ENCODE measurements at regions not wholly inside any gene's neighbourhood (a gene's known extent, or its start where the extent isn't known, plus 50 kb on each side); places are given as distances from the start of the nearest gene placed in this dataset.

- TF ChIP-seq, protein P1, sequence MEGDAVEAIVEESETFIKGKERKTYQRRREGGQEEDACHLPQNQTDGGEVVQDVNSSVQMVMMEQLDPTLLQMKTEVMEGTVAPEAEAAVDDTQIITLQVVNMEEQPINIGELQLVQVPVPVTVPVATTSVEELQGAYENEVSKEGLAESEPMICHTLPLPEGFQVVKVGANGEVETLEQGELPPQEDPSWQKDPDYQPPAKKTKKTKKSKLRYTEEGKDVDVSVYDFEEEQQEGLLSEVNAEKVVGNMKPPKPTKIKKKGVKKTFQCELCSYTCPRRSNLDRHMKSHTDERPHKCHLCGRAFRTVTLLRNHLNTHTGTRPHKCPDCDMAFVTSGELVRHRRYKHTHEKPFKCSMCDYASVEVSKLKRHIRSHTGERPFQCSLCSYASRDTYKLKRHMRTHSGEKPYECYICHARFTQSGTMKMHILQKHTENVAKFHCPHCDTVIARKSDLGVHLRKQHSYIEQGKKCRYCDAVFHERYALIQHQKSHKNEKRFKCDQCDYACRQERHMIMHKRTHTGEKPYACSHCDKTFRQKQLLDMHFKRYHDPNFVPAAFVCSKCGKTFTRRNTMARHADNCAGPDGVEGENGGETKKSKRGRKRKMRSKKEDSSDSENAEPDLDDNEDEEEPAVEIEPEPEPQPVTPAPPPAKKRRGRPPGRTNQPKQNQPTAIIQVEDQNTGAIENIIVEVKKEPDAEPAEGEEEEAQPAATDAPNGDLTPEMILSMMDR (IDR thresholded peaks at IDR 0.05; ENCODE audit: low read depth, low read length), result no peak
- no peak for DNase-seq (ENCODE audit: extremely low read depth, low read depth)
These were observed 115.3 kb upstream of the MSX2 start for GRCh38 chr5:174609116-174609515.

DNA sequence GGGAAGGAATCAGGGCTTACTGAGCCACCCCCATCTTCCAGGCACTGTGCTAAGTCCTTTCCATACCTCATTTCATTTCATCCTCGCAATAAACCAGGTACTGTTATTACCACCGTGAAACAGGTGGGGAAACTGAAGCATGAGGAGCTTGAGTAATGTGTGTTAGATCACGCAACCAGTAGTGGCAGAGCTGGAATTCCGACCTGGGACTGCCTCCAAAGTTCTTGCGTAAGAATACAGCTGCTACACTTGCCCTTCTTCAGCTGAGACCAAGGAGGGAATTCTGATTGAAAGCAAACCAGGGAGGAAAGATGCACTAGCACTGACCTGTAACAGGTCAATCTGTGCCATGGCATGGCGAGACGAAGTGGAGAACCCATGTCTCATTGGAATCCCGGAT, 113.4 kb upstream of the MSX2 start:
- TF ChIP-seq, protein P1 (IDR thresholded peaks at IDR 0.05; ENCODE audit: low read depth, low read length), result no peak
- DNase-seq (ENCODE audit: extremely low read depth, low read depth), result peak; percentile 24

DNA sequence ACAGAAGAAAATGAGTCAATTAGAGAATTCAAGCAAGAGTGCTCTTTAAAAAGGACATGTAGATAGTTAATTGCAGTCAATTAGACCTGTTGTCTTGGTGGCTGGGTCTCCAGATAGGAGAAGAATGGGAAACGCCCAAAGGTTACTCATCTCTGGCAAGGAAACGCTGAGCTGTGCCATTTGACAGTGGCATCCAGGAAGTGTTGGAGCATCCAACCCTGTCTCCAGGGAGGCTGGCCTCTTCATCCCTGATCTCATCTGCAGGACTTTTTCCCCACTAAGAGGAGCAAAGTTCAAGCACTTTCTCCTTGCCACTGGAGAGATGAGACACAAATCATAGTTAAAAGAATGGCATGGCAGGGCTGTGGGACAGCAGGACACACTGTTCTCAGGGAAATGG, 111.7 kb upstream of the MSX2 start:
- TF ChIP-seq, protein P1 (IDR thresholded peaks at IDR 0.05; ENCODE audit: low read depth, low read length), result no peak
- no peak for DNase-seq (ENCODE audit: extremely low read depth, low read depth)

DNA sequence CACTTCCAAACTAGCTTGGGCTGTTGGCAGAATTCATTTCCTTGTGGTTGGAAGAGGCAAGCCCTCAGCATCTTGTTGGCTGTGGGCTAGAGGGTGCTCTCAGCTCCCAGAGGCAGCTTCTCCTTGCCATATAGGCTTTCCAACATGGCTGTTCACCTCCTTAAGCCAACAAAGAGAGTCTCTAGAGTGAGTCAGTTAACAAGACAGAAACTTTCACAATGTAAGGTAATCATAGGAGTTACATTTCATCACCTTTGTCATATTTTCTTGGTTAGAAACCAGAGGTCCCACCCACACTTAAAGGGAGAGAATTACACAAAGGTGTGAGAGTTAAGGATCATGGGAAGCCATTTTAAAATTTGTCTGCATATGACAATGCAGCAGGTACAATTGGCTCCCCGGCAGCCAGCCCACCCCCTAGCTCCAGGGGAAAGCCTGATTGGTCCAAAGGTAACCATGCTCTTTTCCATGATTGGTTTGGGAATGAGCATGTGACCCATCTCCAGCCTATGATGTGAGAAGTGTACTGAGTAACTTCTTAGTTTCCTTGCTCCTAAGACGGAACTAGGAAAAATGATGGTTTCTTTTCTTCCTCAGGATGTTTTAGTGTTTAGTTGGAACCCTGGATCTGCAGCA, 109.8 kb upstream of the MSX2 start:
- TF ChIP-seq, protein P1 (IDR thresholded peaks at IDR 0.05; ENCODE audit: low read depth, low read length), result no peak

DNA sequence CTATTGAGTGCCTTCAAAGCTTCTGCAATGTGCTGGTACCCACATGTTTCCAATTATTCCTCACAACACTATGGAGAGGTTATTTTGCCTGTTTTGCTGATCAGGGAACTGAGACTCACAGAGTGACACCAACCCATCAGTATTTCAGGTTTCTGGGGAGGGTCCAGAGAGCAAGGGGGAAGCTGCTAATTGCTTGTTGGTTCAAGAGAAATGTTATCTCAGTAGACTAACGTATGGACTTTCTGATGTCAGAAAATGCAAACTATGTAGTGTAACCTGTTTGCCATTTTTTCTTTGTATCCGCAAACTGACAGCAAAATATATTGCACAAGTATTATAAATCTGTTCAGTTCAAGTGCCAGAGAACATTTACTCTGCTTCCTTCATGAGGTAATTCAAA, 108.3 kb upstream of the MSX2 start:
- no peak for DNase-seq (ENCODE audit: extremely low read depth, low read depth)
- TF ChIP-seq, protein P1 (IDR thresholded peaks at IDR 0.05; ENCODE audit: low read depth, low read length), result no peak

More for the DNA sequence above, 109.8 kb upstream of the MSX2 start:
- no peak for DNase-seq (ENCODE audit: extremely low read depth, low read depth)

DNA sequence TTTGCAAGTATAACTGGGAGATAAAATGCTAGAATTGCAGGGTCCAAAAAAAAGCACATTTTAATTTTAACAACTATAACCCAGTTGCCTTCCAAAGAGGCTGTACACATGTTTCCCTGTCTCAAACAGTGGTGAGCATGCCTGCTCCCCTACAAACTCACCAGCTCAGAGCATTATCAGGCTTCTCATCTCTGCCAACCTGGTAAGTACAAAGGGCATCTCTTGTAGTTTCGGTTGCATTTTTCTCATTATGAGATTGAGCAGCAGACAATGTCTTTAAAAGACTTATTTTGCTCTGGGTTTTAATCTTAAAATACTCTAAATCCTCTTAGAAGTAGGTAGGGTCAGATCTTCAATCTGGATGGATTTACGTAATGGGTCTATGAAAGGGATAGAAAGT, 107.1 kb upstream of the MSX2 start:
- DNase-seq (ENCODE audit: extremely low read depth, low read depth), result no peak
- TF ChIP-seq, protein P1 (IDR thresholded peaks at IDR 0.05; ENCODE audit: low read depth, low read length), result no peak

GRCh38 chr5:174617910-174618309, 106.5 kb upstream of the MSX2 start:
- TF ChIP-seq, protein P1 (IDR thresholded peaks at IDR 0.05; ENCODE audit: low read depth, low read length), result no peak
- DNase-seq (ENCODE audit: extremely low read depth, low read depth), result no peak

All from AG09319 (cell line).